ENCODE measurements at regions not wholly inside any gene's neighbourhood (a gene's known extent, or its start where the extent isn't known, plus 50 kb on each side); places are given as distances from the start of the nearest gene placed in this dataset.
"Not testable (repeated sequence)": the region's sequence is repeated elsewhere in the genome, so short reads cannot be mapped to it uniquely, and the experiment has no call there.

DNA sequence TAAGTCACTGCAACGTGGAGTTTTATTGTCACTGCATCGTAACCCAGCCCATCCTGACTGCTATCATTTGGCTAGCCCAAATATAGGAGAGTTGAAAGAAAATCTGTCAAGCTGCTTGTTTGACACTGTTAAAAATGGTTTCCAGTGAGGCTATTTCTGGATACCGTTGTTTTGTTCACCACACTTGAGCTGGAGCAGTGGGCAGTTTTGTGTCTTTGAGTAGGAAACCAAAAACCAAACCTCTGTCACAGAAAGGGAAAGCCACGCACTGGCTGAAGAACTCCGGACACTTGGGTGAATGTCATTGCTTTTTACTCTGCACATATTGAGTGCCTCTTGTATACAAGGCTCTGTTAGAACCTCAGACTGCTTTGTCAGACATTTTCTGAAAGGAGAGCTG lies 446.4 kb upstream of the CFAP20DC start:
- FAIRE-seq = no peak

GRCh38 chr3:59494969-59495368 lies 445.1 kb upstream of the CFAP20DC start:
- not testable (repeated sequence) for FAIRE-seq

- no peak for FAIRE-seq
Observed at GRCh38 chr3:59486520-59486919, 436.7 kb upstream of the CFAP20DC start.

DNA sequence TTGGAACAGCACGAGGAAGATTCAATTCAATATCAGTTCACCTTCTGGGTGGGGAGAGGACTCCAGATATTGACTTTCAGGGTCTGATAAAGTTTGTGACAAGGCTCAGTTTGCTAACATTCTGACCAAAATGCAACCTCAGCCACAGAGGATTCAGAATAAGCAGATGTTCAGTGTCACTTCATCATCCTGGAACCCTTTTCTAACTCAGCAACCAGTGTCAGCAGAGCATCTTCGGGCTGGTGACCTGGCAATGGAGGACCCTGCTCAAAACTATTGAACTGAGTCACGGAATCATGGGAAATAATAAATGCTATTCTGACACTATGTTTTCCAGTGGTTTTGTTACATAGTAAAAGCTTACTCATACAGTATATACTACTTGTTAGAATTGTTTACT lies 433.4 kb upstream of the CFAP20DC start:
- no peak for FAIRE-seq

DNA sequence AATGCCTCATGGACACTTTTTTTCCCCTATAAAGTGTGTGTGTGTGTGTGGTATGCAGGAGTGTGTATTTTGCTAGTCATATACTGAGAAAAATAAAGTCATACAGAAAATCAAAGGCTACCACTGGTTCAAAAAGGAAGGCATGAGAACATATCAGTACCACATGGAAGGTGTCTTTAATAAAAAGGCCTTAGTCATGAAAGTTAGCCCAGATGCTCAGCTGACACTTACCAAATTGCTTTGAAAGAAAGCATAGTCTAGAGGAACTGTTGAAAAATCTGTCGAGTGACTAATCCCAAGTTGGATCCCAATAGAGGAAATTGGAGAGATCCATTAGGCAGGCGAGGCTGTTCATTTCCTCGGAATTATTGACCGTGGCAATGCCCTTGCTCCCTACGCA lies 432.9 kb upstream of the CFAP20DC start:
- FAIRE-seq = no peak

DNA sequence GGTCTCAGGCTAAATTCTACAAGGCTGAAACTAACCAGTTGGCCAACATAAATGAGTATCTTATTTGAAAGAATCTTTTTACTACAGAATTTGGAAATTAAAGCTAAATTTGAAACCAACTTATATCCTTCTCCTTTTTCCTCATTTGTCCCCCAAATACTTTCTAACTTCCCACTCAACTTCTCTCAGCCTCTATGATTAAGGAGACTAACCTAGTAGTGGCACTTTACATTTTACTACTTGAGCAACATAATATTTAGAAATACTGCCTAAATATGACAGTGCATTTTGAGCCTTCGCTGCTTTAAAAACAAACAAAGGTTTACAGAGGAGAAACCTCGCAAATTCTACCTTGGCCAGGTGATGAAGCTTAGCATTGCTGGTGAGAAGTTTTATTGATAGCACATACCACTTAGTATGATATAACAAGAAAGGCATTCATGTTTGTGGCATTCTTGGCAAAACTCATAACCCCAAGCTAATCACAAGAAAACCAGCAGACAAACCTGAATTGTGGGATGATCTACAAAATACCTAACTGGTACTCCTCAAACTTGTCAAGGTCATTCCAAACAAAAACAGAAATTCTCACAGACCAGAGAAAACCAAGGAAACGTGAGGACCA lies 432.1 kb upstream of the CFAP20DC start:
- FAIRE-seq = no peak

DNA sequence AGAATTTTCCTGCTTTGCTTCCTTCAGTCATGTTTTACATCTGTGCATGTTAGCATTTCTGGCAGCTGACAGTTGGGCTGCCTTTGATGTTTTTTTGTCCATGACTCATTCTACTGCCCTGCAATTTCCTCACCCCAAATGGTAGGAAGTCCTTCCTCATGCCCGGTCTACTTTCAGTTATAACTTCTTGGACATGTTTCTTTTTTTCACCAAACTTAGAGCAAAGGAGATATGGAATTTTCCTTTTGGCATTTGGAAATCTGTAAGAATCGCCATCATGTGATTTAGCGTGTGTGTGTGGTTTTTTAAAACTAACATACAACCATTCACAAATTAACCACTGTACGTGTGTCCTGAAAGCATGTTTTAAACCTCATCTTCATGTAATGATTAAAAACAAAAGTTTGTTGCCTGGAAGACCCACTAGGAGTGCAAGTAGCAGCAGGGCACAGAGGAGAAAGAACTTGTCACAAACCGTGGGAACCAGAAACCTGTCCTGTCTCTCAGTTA lies 430.7 kb upstream of the CFAP20DC start:
- no peak for FAIRE-seq

DNA sequence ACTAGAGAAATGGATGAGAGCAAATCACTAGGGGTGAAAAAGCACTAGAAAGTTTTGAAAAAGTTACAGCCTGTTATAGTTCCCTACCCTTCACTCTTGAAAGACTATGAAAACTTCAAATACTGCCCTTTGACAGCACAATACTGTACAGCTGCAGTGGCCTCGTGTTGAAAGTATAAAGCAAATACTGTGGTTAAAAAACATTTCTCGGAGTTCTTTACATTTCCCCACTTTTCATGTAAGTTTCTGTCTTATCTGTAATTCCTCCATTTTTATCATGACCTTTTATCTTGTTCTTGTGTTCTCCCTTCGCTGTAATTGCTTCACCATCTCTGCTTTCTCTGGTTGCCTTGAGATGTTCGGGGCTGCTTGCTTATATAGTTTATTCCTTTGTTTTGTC lies 423.8 kb upstream of the CFAP20DC start:
- FAIRE-seq = no peak

DNA sequence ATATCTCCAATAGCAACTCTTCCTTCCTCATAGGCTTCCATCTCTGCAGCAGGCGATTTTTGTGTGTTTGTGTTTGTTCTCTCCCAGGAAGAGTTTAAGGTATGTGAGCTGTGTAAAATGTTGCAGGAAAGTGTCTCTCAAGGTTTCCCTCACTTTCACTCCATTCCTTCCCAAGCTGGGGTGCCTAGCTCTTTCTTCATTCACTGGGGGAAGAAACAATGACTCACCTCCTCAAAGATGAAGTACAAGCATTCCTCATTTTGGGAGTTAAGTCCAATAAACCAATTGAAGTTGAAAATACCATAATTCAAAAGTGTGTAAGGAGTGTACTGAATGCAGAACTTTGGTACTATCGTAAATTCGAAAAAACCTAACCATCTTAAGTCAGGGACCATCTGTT lies 422.7 kb upstream of the CFAP20DC start:
- FAIRE-seq = no peak

- FAIRE-seq = no peak
Observed at GRCh38 chr3:59469948-59470723, 420.3 kb upstream of the CFAP20DC start.

DNA sequence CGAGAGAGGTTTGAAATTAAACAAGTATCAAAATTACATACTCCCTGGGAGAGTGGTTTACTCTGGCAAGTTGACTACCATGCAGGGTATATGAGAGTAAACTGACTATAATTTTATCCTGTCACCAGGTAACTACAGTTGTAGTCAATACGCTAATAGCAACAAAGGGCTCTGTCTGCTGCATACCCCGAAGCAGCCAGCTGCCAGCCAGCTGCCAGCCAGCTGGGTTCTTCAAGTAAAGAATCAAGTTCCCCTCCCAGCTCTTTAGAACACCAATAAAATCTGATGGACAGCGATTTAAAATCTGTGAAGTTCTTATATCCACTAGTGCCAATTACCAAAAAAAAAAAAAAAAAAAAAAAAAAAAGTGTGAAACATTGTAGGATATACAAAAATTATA lies 417.7 kb upstream of the CFAP20DC start:
- no peak for FAIRE-seq

GRCh38 chr3:59464187-59464586 lies 414.4 kb upstream of the CFAP20DC start:
- no peak for FAIRE-seq

- no peak for FAIRE-seq
Observed at GRCh38 chr3:59463253-59463652, 413.4 kb upstream of the CFAP20DC start.

GRCh38 chr3:59460068-59460467 lies 410.2 kb upstream of the CFAP20DC start:
- no peak for FAIRE-seq

GRCh38 chr3:59456852-59457485 lies 407.1 kb upstream of the CFAP20DC start:
- no peak for FAIRE-seq

DNA sequence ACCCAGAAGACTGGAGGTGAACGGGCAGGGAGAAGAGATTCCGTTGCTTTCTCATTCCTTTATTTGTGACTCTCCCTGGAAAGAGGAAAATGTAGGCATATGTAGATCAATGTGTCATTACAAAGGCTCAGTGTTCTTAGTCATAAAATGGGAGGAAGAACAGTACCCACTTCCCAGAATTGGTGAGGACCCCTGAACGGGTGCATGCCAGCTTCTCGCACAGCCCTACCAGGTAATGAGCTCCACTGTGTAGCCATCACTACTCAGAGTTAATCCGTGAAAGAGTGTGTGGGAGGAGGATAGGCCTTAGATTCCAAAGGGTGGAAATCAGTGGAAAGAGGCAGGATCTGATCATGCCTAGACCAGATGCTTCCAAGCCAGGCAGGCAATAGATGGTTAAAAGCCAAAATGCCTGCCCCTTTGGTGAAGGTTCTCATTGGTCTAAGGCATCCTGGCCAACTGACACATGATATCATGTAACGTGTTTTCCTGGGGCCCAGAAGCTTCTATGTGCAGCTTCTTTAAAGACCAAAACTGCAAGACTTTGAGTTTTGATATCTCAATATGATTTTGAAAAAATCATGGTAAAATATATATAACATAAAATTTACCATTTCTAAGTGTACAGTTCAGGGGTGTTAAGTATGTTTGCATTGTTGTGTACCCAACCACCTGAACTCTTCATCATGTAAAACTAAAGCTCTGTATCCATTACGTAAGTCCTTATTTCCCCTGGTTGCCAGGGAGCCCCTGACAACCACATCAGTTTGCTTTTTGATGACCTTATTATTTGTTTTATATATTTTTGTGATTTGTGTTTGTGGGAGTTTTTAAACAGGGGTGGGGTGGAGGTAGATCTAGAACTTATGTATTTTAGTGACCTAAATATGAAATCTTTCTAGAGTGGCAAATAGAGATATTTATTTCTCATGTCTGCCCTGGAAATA lies 402.2 kb upstream of the CFAP20DC start:
- FAIRE-seq = no peak

GRCh38 chr3:59450946-59451763 lies 401.3 kb upstream of the CFAP20DC start:
- FAIRE-seq = no peak

GRCh38 chr3:59450437-59450836 lies 400.6 kb upstream of the CFAP20DC start:
- no peak for FAIRE-seq

GRCh38 chr3:59446775-59447465 lies 397.1 kb upstream of the CFAP20DC start:
- no peak for FAIRE-seq

DNA sequence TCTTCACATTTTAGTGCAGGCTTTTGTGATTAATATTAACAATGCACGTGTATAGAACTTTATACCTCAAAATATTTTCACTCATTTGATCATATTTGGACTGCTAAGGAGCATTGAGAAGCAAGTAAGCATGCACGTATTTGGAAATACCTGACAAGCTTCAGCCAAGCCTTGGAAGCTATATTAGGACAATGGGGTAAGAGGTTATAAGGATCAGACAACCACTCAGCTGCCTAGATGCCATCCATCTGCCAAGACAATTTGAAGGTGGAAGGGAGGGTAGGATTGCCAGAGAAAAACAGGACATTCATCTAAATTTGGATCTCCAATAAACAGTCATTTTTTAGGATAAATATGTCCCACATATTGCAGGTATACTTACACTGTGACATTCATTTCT lies 394.9 kb upstream of the CFAP20DC start:
- no peak for FAIRE-seq

DNA sequence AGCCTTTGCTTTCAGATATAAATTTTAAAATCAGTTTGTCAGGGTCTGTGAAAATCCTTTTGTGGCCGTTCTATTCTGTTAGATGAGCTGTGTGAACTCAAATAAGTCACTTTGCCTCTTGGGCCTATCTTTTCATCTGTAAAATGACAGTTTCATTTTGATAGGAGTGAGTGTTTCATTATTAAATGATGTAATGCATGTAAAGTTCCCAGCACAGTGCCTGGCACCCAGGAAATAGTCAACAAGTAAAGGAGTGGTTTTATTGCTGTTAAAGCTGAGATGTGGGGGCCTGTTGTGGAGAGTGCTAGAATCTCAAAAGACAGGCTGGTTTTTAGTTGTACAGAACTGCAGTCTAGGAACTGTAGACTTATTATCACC lies 394.5 kb upstream of the CFAP20DC start:
- no peak for FAIRE-seq

Measured in colon (tissue), 2 donors.